T1000 (cell line): ENCODE measurements at regions not wholly inside any gene's neighbourhood (a gene's known extent, or its start where the extent isn't known, plus 50 kb on each side); places are given as distances from the start of the nearest gene placed in this dataset.
A peak's percentile ranks its signal among the peaks of the same experiment; 100 is the strongest.

ENCODE experiments used
- DNase-seq: peaks from one replicate; lab custom pipeline; 2025; ENCODE audit warnings: mixed read lengths; lab: John Stamatoyannopoulos, UW

DNA sequence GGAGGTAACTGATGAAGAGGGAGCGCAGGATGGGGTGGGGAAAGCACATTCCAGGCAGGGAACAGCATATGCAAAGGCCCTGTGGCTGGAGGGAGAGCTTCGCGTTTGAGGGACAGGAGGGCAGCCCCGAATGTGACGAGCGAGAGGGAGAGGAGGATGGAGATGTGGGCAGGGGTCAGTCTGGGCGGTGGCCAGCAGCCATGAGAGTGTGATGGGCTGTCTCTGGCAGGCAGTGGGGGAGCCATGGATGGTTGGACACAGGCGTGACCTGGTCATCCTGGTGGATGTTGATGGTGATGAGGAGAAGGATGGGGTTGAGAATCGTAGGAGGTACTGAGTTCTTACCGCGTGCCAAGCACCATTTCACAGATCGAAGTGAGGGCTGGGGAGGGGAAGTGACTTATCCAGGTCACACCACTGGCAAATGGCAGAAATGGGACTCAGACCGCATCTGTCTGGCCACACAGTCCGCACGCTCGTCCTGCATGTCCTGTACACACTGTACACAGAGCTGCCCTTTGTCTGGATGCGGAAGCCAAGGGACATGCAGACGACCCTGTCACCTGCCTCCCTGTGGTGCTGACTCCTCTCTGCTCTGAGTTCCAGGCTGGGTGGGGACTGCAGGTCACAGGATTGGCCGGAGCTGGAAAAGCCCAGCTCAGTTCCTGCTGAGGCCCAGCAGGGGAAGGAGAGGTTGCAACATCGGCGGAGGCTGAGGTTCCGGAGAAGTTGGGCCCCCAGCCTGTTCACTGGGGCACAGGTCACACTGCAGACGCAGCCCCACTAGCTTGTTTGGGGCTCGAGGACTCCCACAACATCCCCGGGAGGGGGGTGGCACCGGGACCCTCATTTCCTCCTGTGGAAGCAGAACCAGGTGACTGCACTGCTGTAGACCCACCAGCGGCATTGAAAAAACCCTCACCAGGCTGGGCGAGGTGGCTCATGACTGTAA is 165.6 kb upstream of the IER5L start:
- no peak for DNase-seq

DNA sequence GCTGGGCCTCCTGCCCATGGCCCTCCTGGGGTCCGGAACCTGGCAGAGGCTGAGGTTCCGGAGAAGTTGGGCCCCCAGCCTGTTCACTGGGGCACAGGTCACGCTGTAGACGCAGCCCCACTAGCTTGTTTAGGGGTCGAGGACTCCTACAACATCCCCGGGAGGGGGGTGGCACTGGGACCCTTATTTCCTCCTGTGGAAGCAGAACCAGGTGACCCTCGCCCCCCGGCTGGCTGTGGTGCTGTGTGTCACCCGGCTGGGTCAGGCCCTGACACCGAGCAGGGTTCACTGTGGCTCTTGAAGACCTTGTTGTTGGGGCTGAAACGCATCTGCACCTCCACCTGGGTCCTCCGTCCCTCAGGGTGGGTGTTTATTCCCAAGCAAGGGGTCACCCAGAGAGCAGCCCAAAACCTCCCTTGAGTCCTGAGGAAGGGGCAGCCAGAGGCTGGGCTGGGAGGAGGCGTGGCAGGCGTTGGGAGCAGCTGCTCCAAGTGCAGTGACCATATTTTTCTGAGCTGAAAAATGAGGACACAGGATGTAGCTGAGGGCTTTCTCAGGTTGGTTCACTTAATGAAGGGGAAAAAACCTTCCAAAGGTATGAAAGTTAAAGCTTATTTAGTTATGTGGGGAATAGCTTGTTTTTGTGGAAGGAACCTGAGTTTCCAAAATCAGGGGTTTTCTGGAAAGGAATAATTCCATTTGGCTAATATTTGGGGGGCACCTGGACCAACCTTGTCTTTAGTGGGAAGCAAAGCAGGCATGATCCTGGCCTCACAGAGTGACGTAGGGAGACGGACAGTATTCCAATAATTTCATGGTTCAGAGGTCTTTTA is 164.7 kb upstream of the IER5L start:
- no peak for DNase-seq

- DNase-seq: no peak
These were observed 163.9 kb upstream of the IER5L start for GRCh38 chr9:129341987-129342348.

DNA sequence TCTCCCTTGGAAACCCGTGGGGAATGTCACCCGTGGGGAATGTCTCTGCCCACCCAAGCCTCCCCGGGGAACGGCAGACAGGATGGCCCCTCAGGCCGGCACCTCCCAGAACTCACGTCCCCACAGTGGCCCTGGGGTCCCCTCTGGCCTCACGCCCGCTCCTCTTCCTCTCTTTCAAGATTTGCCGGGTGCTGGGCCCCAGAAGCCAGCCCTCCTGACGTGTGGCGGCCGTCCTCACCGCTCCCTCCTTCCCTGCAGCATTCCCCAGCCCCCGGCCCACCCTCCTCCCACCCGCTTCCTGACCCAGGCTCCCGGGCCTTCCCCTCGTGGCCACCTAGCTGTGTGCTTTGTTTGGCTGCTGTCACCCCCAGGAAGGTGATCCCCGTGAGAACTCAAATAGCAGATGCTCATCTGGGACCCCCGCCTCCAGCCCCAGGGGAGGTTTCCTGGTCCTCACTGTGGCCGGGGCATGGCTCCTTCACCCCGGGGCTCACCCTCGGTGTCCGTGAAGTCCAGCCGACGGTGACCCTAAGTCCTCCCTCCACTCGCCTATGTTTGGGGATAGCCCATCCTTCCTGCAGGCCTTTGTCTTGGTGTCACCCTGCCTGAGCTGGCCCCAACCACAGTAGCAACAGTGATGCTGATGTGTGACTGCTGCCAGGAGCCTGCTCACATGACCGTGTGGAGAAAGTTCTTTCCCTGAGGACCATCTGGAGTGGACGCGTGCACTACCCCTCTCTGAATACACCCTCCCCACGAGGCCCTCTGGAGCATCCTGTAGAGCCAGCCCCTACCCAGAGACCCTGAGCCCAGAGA is 163.3 kb upstream of the IER5L start:
- DNase-seq: no peak

GRCh38 chr9:129340427-129341170 is 162.5 kb upstream of the IER5L start:
- no peak for DNase-seq

- DNase-seq: no peak
These were observed 161.6 kb upstream of the IER5L start for GRCh38 chr9:129339539-129340157.

DNA sequence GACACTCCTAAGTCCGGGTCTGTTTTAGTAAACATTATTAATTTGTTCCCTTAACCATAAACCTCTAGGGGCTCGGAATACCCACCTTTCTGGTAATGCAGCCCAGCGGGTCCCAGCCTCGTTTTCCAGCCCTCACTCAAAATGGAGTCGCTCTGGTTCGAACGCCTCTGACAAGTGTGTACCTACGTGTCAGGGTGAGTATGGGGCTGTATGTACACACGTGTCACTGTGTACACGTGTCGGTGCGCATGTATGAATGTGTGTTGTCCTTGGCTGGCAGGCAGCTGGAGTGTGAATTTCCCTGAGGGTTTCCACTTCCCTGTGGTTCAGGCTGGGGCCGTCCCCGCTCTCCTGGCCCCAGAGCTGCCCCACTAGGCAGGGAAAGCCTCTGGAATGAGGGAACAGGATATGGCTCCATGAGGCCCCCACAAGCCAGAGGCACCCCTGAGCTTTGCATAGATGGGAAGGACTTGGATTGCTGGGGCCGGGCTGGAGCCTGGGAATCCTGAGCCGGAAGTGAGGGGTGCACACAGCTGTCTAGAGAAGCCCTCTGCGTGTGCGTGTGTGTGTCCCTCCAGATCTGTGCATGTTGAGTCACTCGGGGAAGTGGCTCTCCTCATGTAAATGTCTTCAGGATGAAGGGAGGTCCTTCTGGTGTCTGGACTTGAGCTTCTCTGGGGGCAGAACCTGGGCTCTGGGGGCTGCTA is 160.8 kb upstream of the IER5L start:
- no peak for DNase-seq

- no peak for DNase-seq
These were observed 159.5 kb upstream of the IER5L start for GRCh38 chr9:129337336-129338140.

DNA sequence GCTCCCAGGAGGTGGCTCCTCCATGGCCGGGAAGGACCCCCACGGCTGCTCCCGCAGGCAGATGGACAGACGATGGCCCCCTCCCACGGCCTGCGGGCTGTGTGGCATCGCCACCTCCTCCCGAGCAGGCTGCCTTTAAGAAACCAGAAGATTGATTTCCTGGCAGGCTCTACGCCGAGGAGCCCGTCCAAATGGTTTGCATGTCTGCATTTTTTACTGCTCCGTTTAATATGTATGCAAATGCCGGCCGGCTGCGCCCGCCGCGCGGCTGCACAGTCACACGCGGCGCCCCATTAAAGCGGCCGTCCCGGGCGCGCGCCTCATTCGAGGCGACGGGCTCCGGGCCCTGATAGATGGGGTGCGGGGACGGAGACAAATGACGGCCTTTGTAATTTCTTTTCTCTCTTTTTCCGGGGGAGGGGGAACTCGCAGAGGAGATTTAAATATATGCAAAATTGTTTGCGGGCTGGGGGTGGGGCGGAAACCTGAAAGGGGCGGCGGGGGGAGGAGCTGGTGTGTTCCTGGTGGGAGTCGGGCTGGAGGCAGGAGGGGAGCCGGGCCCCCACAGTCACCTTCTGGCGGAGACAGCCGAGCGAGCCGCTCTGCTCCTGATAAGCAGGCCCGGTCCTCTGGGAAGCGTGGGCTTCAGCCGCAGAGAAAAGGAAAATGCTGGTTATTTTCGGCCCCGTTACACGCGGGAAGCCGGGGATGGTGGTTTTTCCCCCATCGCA is 158.7 kb upstream of the IER5L start:
- DNase-seq: no peak

DNA sequence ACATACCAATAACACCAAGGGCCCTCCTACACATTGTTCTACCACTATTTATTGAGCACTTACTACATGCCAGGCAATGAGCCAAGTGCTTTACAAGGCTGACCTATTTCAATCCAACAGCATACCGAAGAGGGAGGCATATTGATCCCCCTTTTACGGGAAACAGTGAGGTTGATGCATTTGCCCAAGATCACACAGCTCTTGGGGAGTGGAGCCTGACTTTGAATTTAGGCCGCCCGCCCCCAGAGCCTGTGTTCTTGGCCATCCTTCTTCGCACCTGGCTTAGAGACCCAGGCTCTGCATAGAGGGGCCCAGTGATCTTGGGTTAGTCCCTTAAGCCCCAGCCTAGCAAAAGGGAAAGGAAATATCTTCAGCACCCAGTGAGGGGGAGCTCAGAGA is 158.1 kb upstream of the IER5L start:
- DNase-seq: no peak

- DNase-seq: no peak
These were observed 157.5 kb upstream of the IER5L start for GRCh38 chr9:129335464-129336129.

- peak; percentile 75 for DNase-seq
These were observed 156.3 kb upstream of the IER5L start for GRCh38 chr9:129334105-129334935.

DNA sequence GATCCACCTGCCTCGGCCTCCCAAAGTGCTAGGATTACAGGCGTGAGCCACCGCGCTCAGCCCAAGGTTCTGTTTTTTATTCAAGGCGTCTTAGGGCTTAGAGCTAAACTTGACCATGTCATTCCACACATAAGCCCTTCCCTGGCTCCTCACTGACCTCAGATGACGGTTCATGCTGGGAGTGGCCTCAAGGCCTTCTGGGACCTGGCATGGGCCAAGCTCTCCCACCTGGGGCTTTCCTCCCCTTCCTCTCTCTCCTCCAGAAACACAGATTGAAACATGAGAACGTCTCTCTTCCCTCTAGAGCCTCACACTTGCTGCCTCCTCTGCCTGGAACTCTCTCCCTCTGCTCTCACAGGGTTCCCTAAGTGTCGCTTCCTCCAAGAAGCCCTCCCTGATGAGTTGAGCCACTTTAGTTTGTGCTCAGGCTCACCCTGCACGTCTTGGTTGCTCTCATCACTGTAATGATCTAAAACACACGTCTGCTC is 155.6 kb upstream of the IER5L start:
- DNase-seq: no peak

DNA sequence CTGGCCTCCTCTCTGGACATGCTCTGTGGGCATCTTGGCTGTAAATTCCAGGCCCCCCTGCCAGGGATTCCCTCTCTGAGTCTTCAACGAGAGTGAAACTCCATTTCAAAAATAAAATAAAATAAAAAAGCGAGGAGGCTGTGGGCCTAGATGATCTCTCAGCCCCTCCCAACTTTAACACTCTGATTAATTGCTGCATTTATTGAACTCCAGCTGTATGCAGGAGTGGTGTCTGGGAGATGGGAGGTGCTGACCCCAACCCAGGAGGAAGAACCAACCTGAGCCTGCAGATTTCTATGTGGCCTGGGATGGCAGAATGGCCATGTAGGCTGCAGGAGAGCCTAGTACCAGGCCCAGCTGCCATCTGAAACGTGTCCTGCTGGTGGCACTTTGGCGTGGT is 154.5 kb upstream of the IER5L start:
- no peak for DNase-seq

GRCh38 chr9:129331772-129332500 is 153.9 kb upstream of the IER5L start:
- no peak for DNase-seq

DNA sequence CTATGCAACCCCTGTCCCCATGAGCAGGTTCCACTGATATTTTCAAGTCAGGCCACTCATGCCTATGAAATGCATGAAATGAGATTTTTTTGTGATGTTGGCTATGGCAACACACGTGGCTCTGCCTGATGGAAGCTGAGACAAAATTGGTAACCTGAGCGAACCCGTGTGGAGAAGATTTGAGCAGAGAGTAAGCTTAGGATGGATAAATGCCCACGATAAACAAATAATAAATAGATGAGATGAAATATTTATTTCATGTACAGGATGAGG is 153.4 kb upstream of the IER5L start:
- no peak for DNase-seq
